Activated CD4-positive, alpha-beta T cell treated with anti-CD3 and anti-CD28 coated beads, Interleukin-2, Interleukin-4, amounts not matched to agents 100 ng/mL and 50 ng/mL, durations not matched to agents 16 hours and 8 hours (primary cell): ENCODE measurements at regions not wholly inside any gene's neighbourhood (a gene's known extent, or its start where the extent isn't known, plus 50 kb on each side); places are given as distances from the start of the nearest gene placed in this dataset.

Source experiments
- DNase-seq: peaks from one replicate; pipeline ENCODE4 v3.0.0-alpha.2; 2020; ENCODE audit warnings: low spot score

DNA sequence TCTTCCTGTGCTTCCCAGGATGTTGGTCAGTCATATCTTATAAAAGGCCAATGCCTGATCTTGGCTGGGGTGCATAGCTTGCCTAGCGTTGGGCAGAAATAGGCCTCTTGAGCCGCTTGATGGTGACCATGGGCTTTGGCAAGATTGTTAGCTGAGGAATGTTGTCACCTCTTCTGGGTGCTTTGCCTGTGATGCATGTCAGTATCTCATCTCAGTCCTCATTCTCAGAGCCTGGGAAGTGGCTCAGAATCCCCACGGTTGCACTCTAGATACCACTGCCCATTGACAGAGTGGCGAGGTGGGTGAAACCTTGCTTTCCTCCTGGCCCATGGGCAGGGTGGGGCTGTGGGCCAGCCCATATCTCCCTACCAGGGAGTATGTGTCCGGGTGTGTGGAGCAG, 79.2 kb upstream of the MGAT5 start:
- no peak for DNase-seq

DNA sequence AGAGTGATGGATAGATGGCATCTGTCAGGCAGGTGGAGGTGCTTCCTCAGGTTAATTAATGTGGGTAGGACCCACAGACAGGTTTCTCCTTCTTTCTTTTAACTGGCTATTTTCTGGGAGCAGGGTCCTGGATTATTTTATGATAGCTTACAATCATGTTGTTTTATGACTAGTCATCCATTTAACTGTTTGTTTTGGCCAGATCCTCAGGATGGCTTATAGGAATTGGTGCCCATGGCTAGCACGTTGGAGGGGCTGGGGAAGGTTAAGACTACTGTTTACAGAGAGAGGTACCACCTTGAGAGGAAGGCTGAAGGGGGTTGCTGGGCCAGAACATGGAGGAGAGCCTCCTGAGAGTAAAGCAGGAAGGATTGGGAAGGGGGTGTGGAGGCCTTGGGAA, 78.0 kb upstream of the MGAT5 start:
- DNase-seq = no peak

DNA sequence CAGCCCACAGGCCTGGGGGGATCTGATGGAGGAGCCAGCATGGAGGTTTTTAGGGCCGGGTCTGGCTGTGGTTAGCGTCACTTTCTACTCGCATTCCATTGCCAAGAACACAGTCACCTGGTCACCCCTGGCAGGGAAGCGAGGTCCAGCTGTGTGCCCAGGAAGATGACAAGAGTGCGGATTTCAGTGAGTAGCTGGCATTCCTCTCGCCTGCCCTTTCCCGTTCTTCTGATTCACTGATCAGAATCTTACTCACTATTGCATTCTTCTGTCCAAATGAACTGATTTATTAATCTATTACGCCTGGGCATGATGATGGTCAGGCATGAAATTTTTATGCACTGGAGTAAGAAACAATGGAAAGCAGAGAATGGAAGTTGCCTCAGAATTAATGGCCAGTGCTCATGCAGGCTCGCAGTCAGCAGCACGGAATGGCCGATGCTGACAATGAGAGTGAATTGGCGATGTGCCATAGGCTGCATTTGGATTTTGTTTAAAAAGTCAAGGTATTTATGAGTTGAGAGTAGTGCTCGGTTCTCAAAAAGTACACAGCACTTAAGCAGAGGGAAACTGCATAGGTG, 76.4 kb upstream of the MGAT5 start:
- no peak for DNase-seq

DNA sequence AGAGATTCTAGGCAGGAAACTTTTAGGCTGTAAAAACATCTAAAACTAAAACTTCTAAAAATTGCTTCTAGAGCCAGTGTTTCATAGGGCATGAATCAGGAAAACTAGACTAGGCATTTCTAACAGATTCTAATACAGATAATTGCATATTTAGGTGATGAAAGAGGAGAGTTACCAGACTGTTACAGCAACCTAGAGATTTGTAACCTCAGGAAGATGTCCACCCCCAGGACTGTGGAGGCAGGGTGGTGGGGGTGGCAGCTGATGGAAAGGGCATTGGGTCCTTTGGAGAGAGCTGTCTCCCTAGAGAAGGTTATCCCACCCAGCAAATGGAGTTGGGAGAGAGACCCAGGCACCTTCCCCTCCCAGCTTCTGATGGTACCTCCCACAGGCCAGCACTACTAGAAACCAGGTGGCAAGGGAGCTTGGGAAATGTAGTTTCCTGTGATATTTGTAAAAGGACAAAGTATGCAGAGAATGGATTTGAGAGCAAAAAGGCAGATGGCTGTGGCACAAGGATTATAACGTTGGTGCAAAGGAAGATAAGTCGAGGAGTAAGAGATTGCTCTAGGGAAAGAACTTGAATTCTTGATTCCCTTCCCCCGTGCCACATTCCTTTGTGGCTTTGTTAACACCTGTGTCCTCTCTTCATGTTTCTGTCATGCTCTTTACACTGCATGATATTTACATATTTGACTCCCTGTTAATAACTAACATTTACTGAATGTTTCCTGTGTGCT, 75.6 kb upstream of the MGAT5 start:
- DNase-seq = no peak

DNA sequence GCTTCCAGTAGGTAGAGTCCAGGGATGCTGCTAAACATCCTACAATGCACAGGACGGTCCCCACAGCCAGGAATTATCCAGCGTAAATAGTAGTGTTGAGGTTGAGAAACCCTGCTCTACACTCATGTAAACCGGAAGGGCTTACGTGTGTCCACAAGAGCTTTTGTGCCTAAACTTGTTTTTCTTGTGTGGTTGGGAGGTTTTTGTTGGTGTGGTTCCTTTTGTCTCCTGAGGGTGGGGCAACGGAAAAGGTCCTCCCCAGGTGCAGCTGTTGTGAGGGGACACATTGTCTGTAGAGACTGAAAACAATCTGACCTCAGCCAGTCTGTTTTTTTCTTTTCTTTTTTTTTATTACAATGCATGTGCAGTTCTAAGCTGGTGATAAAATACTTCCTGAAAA, 72.7 kb upstream of the MGAT5 start:
- DNase-seq = peak; percentile 15

DNA sequence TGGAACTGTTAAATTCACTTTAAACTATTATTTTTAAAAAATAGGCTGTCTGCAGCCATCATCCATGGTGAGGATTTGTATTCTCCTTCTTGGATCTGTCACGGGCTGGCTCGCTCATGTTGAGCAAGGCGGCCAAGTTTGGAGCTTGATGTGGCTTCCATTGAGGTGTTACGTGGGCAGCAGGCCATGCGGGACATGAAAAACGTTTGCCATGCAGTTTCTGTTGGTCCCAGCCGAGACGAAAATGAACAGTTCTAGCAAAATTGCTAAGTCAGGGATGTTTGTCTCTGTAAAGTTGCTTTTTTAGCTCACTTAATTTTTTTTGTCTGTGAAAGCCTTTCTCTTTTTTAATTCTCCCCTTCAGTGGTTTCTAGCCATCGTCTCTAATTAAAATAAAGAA, 70.2 kb upstream of the MGAT5 start:
- no peak for DNase-seq

DNA sequence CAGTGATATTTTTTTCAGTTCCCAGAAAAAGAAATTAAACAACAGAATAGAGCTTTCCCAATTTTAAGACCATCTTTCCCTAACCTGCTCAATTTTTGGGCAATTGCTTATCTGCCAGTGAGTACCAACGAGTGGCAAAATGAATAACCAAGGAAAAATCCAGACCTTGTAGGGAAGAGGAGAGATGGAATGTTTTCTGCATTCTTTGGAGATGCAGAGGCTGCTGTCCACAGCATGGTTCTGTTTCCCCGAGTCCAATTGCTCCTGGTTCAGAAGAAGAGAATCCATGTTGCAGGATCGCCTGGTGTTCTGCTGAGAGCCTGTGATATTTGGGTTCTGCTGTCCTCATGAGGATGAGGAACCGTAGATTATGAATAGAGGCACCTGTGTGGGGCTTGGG, 68.2 kb upstream of the MGAT5 start:
- DNase-seq = no peak

DNA sequence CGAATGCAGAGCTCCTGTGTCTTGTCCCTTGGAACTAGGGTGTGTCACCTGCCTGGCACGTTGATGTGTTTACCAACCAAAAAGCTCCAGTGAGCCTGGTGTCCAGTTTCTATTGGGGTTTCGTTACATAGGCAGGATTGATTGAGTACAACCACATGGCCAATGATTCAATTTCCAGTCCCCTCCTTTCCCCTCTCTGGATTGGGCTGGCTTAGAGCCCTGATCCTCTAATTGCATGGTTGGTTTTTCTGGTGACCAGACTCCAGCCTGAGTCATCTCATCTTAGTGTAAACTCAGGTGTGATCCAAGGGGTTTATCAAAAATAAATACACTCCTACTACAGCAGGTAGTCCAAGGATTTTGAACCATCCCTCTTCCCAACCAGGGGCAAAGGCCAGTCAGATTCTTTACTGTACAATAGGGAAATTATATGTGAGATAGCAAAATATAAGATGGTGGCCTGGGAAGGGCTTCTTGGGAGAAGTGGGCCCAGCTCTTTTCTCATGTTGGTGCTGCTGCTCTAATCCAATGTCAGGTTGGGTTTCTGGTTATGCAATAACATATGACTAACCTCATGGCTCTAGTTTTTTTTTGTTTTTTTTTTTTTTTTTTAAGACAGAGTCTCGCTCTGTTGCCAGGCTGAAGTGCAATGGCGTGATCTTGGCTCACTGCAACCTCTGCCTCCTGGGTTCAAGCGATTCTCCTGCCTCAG, 64.7 kb upstream of the MGAT5 start:
- no peak for DNase-seq

DNA sequence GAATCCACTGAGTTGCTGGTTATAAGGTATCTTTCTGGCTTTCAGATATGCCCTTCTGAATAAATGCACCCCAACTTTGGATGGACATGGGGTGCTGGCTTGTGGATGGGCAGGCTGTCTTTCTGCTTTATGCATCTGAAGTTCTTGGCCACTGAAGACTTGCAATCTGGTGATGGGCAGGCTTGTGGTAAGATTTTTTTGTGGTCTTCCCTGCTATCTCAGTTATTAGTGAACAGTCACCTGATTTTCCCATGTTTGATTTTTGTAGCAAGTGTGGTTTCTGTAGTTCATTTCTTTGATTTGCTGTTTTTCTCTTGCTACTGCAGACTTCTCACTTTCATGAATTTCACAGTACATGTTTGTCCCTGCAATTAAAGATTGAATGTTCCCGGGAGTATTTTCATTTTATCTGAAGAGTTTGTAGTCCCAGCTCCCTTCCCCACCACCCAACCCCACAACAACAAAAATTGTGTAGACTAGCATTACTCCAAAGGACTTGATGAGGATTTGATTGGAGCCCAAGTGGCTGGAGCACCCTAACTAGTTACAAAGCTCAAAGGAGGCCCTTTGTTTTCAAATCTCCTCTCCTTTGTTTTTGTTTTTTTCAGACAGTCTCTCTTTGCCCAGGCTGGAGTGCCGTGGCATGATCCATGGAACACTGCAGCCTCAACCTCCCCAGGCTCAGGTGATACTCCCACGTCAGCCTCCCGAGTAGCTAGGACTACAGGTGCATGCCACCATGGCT, 63.6 kb upstream of the MGAT5 start:
- DNase-seq = no peak

DNA sequence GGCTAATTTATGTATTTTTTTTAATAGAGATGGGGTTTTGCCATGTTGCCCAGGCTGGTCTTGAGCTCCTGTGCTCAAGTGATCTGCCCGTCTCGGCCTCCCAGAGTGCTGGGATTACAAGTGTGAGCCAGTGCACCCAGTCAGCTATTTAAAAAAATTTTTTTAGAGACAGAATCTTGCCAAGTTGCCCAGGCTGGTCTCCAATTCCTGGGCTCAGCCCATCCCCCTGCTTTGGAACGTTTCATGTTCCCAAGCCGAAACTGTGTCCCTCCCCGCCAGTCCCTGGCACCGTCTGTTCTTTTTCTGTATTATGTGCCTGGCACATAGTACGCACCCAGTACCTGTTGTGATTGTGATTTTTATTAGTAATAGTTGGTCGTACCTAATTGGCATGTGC, 63.1 kb upstream of the MGAT5 start:
- DNase-seq = no peak

DNA sequence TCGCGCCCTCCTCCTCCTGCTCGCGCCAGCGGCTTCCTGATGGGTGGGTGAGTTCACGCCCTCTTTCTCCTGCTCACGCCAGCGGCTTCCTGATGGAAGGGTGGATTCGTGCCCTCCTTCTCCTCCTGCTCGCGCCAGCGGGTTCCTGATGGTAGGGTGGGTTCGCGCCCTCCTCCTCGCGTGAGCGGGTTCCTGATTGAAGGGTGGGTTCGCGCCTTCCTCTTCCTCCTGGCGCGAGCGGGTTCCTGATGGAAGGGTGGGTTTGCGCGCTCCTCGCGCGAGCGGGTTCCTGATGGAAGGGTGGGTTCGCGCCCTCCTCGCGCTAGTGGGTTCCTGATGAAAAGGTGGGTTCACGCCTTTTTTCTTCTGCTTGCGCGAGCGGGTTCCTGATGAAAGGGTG, 62.0 kb upstream of the MGAT5 start:
- DNase-seq = no peak

DNA sequence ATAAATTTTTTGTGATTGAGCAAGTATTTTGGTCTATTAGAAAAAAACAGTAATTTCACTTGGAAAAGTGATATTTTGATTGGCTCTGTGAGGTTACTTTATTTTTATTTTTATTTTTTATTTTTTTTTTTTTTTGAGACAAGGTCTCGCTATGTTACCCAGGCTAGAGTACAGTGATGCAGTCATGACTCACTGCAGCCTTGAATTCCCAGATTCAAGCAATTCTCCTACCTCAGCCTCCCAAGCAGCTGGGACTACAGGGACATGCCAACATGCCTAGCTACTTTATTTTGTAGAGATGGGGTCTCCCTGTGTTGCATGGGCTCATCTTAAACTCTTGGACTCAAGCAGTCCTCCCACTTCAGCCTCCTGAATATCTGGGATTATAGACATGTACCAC, 60.9 kb upstream of the MGAT5 start:
- DNase-seq = no peak

DNA sequence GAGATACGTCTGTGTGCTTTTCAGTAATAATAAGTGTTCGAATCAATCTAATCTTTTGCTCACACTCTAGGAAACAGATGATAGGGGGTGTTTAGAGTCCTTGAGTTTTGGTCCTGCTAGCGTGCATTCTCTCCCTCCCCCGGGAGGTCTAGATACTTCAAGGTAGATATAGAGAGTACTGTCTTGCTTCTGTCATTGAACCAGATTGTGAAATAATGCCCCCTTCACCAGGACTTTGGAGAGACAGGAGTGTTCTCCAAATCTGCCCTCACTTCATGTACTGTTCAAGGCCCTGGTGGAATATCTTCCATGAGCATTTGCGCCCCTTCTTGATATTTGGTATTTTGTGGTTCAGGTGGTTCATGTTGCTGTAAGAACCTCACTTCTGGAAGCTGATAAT, 59.4 kb upstream of the MGAT5 start:
- DNase-seq = no peak

DNA sequence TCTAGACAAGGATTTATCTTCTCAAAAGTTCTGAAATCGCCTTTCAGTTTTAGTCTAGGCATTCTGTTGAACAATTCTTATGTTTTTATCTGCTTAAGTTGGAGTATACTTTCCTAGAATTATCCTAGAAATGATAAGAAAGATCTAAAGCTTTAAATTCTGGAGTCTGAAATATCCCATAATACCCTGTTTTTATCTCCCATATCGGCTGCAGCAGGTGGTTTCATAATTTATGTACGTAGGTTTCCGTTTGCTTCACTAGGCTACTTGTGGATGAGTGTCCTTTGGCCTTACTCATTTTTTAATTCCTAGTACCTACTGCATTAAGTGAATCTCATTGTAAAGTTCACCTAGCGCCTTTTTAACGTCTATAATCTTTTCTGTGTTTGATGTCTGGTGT, 58.5 kb upstream of the MGAT5 start:
- no peak for DNase-seq

DNA sequence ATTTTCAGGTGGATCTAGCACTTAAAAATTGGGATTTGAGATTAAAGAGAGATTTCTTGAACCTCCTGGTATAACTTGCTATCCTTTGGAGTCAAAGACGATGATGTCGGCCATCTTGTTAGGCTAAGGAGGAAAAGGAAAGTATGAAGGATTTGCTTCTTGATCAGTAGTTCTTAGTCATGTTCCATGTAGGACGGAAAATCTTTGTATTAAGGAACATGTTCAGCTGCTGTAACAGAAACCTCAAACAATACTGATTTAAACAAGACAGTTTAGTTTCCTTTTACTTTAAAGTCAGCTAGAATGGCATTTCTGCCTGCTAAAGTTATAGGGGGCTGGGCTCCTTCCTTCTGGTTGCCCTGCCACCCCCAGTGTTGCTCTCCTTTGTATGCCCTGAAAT, 56.4 kb upstream of the MGAT5 start:
- DNase-seq = no peak

DNA sequence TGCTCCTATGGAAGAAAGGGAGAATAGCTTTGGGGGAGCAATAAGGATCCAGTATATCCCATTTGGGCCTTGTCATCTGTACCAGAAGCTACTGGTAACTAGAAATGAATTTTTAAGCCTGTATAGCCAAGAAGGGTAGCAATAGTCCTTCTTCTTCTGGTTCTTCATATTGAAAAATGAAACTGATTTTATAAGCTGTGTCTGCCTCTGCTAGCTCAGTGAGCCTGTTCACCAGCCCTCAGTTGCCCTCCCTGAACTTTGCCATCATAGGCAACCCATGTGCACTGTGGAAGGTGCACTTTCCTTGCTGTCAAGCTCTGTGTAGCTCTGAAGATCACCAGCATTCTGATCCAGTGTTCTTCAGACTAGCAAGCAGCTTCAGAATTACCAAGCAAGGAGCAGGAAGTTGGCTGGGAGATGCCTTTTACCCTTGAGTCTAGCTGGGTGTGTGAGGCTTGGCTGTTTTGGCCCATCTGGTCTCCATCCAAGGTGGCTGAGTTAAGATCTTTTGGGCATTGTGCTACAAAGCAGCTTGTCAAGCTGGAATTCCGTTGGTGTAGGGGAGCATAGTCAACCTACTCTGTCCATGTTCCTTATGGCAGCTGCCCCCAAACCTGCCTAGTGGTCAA, 55.8 kb upstream of the MGAT5 start:
- DNase-seq = no peak

DNA sequence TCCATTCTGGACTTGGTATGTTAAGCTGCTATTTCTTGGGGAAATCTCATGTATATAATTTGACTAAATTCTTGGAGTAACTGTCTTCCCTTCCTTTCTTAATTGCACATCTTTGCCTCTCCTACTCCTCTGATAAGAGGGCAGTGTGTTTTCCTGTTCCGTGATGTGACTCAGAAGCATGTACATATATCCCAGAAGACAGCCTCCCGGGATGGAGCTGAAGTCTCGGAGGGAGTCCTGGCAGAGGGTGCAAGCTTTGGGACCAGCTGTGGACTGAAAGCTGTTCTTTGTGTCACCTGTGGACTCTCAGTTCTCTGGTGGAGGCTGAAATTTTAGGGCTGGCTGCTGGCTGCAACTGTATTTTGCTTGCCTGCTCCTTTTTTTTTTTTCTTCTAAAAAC, 54.7 kb upstream of the MGAT5 start:
- DNase-seq = no peak

DNA sequence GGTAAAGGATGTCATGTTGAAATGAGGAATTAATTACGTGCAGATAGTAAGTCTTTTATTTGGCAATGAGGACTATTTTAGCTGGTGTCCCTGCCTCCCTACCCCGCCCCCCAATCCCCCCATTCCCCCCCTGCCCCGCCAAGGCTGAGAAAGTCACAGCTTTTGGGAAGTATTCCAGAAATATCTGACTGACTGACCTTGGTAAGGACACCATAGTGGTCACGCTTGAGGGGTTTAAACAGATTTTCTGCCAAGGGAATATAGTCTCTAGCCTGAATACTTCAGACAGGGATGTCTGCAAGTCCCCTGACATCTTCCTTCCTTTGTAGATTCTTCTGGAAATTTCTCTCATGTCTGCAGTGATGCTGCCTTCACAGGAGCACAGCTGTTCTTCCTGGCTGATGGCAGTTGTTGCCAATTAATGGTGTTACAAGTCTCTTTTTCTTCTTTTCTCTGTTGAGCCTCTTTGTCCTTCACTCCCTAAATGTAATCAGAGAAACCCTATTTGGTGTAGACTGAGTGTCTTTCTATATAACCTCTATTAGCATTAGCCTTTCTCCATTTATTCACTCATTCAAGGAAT, 53.7 kb upstream of the MGAT5 start:
- DNase-seq = no peak

DNA sequence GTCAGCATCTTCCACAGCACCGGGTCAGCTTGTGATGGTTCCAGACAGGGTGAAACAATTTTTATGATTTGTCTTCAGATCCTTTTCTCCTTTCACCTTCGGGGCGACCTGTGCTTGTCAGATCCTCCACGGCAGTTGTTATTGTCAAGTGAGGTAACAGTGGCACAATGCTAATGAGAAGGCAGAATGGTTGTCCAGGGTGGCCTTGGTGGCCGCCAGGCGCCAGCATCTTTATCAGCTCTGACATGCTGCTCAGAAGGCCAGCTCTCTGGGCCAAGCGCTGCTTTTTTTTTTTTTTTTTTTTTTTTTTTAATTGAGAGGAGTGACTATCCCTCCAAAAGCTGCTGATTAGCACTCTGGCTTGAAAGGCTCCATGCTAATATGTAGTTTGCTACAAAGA, 52.3 kb upstream of the MGAT5 start:
- no peak for DNase-seq

DNA sequence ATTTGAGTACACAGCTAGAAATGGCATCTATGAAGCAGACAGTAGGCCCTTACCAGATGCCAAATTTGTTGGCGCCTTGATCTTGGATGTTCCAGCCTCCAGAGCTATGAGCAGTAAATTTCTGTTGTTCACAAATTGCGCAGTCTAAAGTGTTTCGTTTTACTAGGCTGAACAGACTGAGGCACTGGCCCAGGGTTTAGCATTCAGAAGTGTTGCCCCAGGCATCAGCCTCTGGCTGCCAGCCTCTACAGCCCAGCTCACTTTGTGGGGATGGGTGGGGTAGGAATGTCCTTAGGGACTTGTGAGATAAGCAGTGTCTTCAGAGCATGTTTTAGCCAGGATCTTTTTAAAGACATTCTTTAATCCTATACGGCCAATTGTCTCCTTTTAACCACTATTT, 51.5 kb upstream of the MGAT5 start:
- DNase-seq = no peak

DNA sequence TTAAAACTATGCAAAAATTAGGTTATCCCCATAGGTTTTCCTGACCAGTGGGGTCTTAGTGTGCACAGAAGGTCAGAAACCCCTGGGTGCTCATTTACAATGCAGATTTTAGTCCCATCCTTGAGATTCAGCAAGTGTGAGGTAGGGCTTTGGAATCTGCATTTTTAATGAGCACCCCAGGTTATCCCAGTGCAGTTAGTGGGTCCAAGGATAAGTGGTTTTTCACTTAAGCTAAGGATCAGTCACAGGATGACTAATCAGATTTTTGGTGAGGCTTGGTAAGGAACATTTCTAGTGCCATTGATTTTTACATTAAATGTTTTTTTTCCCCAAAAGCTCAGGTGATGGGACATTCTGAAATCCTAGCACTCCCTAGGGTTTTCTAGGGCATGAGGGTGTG, 50.7 kb upstream of the MGAT5 start:
- no peak for DNase-seq
